Suprapubic skin (tissue), 4 donors: ENCODE measurements at regions not wholly inside any gene's neighbourhood (a gene's known extent, or its start where the extent isn't known, plus 50 kb on each side); places are given as distances from the start of the nearest gene placed in this dataset.

ENCODE experiments used
- EP300 ChIP-seq: sonication (generic); formaldehyde crosslinking; IDR thresholded peaks from one replicate; pipeline ENCODE4 v1.6.1; 2017; ENCODE audit warnings: antibody characterized with exemption
- POLR2A ChIP-seq, 2 donors: fragments of 450-650 bp; IDR thresholded peaks; one replicate each; pipeline ENCODE4 v1.6.1; 2017; ENCODE audit warnings: antibody characterized with exemption in 2 of 2, mild to moderate bottlenecking in 2 of 2, moderate library complexity in 2 of 2
- POLR2AphosphoS5 ChIP-seq, 3 donors: sonication (generic); formaldehyde crosslinking; IDR thresholded peaks; one replicate each; pipeline ENCODE4 v1.6.1; 2017; ENCODE audit warnings: antibody characterized with exemption in 3 of 3
- TF ChIP-seq, protein P1 (sequence below), 2 donors: fragments of 200-600 bp in 1 of 2; fragments of 450-650 bp in 1 of 2; sonication (generic) in 1 of 2; IDR thresholded peaks; one replicate each; pipeline ENCODE4 v1.5.1; 2016 to 2019; ENCODE audit warnings: antibody characterized with exemption in 2 of 2, mild to moderate bottlenecking in 1 of 2, moderate library complexity in 1 of 2

- TF ChIP-seq, protein P1, sequence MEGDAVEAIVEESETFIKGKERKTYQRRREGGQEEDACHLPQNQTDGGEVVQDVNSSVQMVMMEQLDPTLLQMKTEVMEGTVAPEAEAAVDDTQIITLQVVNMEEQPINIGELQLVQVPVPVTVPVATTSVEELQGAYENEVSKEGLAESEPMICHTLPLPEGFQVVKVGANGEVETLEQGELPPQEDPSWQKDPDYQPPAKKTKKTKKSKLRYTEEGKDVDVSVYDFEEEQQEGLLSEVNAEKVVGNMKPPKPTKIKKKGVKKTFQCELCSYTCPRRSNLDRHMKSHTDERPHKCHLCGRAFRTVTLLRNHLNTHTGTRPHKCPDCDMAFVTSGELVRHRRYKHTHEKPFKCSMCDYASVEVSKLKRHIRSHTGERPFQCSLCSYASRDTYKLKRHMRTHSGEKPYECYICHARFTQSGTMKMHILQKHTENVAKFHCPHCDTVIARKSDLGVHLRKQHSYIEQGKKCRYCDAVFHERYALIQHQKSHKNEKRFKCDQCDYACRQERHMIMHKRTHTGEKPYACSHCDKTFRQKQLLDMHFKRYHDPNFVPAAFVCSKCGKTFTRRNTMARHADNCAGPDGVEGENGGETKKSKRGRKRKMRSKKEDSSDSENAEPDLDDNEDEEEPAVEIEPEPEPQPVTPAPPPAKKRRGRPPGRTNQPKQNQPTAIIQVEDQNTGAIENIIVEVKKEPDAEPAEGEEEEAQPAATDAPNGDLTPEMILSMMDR (IDR thresholded peaks at IDR 0.05): no peak
- TF ChIP-seq POLR2A (IDR thresholded peaks at IDR 0.05): no peak
- no peak for TF ChIP-seq POLR2AphosphoS5 (IDR thresholded peaks at IDR 0.05)
- TF ChIP-seq EP300: no peak
Observed at GRCh38 chr15:69753867-69754266, 301.2 kb downstream of the RPLP1 start.
